ENCODE measurements at regions not wholly inside any gene's neighbourhood (a gene's known extent, or its start where the extent isn't known, plus 50 kb on each side); places are given as distances from the start of the nearest gene placed in this dataset.

DNA sequence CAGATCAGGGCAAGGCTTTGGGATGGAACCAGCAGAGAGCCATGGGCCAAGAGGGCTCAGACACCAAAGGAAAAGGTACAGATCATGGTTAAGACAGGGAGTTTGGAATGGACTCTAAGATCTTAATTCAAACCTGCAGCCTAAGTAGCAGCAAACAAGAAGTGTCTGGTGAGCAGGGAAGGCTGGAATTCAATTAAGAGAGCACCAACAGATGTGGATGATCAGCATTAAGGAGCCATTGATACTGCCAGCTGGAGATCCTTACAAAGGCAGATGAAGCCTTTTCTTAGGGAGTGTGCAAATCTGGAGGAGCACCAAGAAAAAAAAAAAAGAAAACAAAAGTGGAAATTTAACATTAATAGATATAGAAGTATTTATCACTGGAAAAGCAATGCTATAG, 516.8 kb downstream of the RASEF start:
- TF ChIP-seq POLR2AphosphoS5 (IDR thresholded peaks at IDR 0.05; ENCODE audit: low read depth, low read length) (no peak), SIN3A (IDR thresholded peaks at IDR 0.05; ENCODE audit: borderline replicate concordance, insufficient read depth, low read length) (no peak), FOXP2 (optimal IDR thresholded peaks at IDR 0.05; ENCODE audit: borderline replicate concordance, extremely low read depth, extremely low read length, insufficient read depth) (no peak), TAF1 (IDR thresholded peaks at IDR 0.05; ENCODE audit: borderline replicate concordance, insufficient read depth, low read length) (no peak)
- TF ChIP-seq, protein P1, sequence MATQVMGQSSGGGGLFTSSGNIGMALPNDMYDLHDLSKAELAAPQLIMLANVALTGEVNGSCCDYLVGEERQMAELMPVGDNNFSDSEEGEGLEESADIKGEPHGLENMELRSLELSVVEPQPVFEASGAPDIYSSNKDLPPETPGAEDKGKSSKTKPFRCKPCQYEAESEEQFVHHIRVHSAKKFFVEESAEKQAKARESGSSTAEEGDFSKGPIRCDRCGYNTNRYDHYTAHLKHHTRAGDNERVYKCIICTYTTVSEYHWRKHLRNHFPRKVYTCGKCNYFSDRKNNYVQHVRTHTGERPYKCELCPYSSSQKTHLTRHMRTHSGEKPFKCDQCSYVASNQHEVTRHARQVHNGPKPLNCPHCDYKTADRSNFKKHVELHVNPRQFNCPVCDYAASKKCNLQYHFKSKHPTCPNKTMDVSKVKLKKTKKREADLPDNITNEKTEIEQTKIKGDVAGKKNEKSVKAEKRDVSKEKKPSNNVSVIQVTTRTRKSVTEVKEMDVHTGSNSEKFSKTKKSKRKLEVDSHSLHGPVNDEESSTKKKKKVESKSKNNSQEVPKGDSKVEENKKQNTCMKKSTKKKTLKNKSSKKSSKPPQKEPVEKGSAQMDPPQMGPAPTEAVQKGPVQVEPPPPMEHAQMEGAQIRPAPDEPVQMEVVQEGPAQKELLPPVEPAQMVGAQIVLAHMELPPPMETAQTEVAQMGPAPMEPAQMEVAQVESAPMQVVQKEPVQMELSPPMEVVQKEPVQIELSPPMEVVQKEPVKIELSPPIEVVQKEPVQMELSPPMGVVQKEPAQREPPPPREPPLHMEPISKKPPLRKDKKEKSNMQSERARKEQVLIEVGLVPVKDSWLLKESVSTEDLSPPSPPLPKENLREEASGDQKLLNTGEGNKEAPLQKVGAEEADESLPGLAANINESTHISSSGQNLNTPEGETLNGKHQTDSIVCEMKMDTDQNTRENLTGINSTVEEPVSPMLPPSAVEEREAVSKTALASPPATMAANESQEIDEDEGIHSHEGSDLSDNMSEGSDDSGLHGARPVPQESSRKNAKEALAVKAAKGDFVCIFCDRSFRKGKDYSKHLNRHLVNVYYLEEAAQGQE (IDR thresholded peaks at IDR 0.05; ENCODE audit: insufficient read depth in 1 of 2, low read depth in 2 of 2, low read length in 2 of 2) = no peak

Measured in PFSK-1 (cell line).